PC-9 (cell line): ENCODE measurements at regions not wholly inside any gene's neighbourhood (a gene's known extent, or its start where the extent isn't known, plus 50 kb on each side); places are given as distances from the start of the nearest gene placed in this dataset.

ENCODE experiments used
- EZH2 ChIP-seq: fragments of 200-600 bp; sonication (generic); IDR thresholded peaks from 2 replicates; pipeline ENCODE4 v1.8.0; 2017; ENCODE audit warnings: antibody characterized with exemption, low read depth
- TF ChIP-seq, protein P1 (sequence below): fragments of 200-600 bp; sonication (generic); conservative IDR thresholded peaks from 2 replicates; pipeline ENCODE4 v1.6.1; 2017; ENCODE audit warnings: mixed run types, antibody characterized with exemption, mild to moderate bottlenecking, moderate library complexity

DNA sequence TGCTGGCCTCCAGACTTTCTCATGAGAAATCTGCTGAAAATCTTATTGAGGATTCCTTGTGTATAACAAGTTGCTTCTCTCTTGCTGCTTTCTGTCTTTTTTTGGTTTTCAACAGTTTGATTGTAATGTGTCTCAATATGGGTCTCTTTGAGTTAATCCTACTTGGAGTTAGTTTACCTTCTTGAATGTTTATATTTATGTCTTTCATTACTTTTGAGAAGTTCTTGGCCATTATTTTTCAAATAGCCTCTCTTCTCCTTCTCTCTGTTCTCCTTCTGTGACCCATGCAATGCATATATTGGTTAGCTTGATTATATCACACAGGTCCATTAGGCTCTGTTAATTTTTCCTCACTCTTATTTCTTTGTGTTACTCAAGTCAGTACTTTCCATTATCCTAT lies 67.4 kb upstream of the ADAM23 start:
- TF ChIP-seq, protein P1, sequence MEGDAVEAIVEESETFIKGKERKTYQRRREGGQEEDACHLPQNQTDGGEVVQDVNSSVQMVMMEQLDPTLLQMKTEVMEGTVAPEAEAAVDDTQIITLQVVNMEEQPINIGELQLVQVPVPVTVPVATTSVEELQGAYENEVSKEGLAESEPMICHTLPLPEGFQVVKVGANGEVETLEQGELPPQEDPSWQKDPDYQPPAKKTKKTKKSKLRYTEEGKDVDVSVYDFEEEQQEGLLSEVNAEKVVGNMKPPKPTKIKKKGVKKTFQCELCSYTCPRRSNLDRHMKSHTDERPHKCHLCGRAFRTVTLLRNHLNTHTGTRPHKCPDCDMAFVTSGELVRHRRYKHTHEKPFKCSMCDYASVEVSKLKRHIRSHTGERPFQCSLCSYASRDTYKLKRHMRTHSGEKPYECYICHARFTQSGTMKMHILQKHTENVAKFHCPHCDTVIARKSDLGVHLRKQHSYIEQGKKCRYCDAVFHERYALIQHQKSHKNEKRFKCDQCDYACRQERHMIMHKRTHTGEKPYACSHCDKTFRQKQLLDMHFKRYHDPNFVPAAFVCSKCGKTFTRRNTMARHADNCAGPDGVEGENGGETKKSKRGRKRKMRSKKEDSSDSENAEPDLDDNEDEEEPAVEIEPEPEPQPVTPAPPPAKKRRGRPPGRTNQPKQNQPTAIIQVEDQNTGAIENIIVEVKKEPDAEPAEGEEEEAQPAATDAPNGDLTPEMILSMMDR: no peak
- no peak for TF ChIP-seq EZH2
